Activated B cell treated with CpG ODN at 0.5 μM for 24 hours (primary cell): ENCODE measurements at regions not wholly inside any gene's neighbourhood (a gene's known extent, or its start where the extent isn't known, plus 50 kb on each side); places are given as distances from the start of the nearest gene placed in this dataset.

Experiments used
- ATAC-seq: fragments of 200-7000 bp; cut with Tn5 transposase; one replicate; pipeline ENCODE4 v1.10.0; 2021; ENCODE audit warnings: low read depth, mild to moderate bottlenecking, moderate library complexity
- CTCF ChIA-PET: fragments of 350-600 bp; sonication (Branson Sonifier 250); formaldehyde crosslinking; loops from one replicate; lab custom pipeline; 2021; ENCODE audit warnings: antibody characterized with exemption; lab: Charles Lee
- POLR2A ChIA-PET: fragments of 350-600 bp; sonication (Branson Sonifier 250); formaldehyde crosslinking; loops from one replicate; lab custom pipeline; 2021; ENCODE audit warnings: antibody characterized with exemption; lab: Charles Lee
- DNase-seq: peaks from one replicate; pipeline ENCODE4 v3.0.0; 2022
- H3K27ac Mint-ChIP-seq: one replicate; pipeline ENCODE4 v1.8.0; 2020; ENCODE audit warnings: mixed read lengths
- H3K27me3 Mint-ChIP-seq: one replicate; pipeline ENCODE4 v1.8.0; 2021; ENCODE audit warnings: mixed read lengths
- H3K36me3 Mint-ChIP-seq: one replicate; pipeline ENCODE4 v1.8.0; 2021; ENCODE audit warnings: low read depth, mixed read lengths
- H3K4me1 Mint-ChIP-seq: one replicate; pipeline ENCODE4 v1.8.0; 2021; ENCODE audit warnings: mixed read lengths
- H3K4me3 Mint-ChIP-seq: one replicate; pipeline ENCODE4 v1.8.0; 2020; ENCODE audit warnings: mild to moderate bottlenecking, mixed read lengths
- H3K9me3 Mint-ChIP-seq: one replicate; pipeline ENCODE4 v1.8.0; 2020; ENCODE audit warnings: mixed read lengths
- intact Hi-C: fragments of 100-400 bp; cut with micrococcal nuclease; formaldehyde crosslinking; loops from one replicate; pipeline ENCODE4 v1.15.1; 2024
- TF ChIP-seq, protein P1 (sequence below): fragments of 200-600 bp; IDR thresholded peaks from one replicate; pipeline ENCODE4 v1.8.0; 2022; ENCODE audit warnings: antibody characterized with exemption, mild to moderate bottlenecking

- intact Hi-C loops = no loop called here
- no peaks in the 10 kb centered on the region for H3K27me3 Mint-ChIP-seq
- no peak overlapping the region for H3K27ac Mint-ChIP-seq
- peaks cover 7% of the 10 kb centered on the region for H3K9me3 Mint-ChIP-seq
- ChIA-PET CTCF (no interaction called here), POLR2A (no interaction called here)
- no peak for DNase-seq
- H3K4me3 Mint-ChIP-seq = no peak overlapping the region
- no peaks in the 10 kb centered on the region for H3K4me1 Mint-ChIP-seq
- no peak for ATAC-seq
- TF ChIP-seq, protein P1, sequence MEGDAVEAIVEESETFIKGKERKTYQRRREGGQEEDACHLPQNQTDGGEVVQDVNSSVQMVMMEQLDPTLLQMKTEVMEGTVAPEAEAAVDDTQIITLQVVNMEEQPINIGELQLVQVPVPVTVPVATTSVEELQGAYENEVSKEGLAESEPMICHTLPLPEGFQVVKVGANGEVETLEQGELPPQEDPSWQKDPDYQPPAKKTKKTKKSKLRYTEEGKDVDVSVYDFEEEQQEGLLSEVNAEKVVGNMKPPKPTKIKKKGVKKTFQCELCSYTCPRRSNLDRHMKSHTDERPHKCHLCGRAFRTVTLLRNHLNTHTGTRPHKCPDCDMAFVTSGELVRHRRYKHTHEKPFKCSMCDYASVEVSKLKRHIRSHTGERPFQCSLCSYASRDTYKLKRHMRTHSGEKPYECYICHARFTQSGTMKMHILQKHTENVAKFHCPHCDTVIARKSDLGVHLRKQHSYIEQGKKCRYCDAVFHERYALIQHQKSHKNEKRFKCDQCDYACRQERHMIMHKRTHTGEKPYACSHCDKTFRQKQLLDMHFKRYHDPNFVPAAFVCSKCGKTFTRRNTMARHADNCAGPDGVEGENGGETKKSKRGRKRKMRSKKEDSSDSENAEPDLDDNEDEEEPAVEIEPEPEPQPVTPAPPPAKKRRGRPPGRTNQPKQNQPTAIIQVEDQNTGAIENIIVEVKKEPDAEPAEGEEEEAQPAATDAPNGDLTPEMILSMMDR = no peak
- H3K36me3 Mint-ChIP-seq = no peaks in the 10 kb centered on the region
These were observed 2362.5 kb upstream of the WWC1 start for GRCh38 chr5:165928971-165929370.

GRCh38 chr5:165940541-165940940 is 2350.9 kb upstream of the WWC1 start:
- CTCF ChIA-PET = no interaction called here
- POLR2A ChIA-PET = no interaction called here
- H3K9me3 Mint-ChIP-seq = peaks cover 5% of the 10 kb centered on the region
- no peak overlapping the region for H3K4me3 Mint-ChIP-seq
- no peaks in the 10 kb centered on the region for H3K27me3 Mint-ChIP-seq
- no peaks in the 10 kb centered on the region for H3K4me1 Mint-ChIP-seq
- TF ChIP-seq, protein P1 = no peak
- no peaks in the 10 kb centered on the region for H3K36me3 Mint-ChIP-seq
- intact Hi-C loops = no loop called here
- ATAC-seq (no peak), DNase-seq (no peak)
- H3K27ac Mint-ChIP-seq = no peak overlapping the region

GRCh38 chr5:165956854-165957253 is 2334.6 kb upstream of the WWC1 start:
- no peak for DNase-seq
- intact Hi-C loops = no loop called here
- TF ChIP-seq, protein P1 = no peak
- H3K9me3 Mint-ChIP-seq = peaks cover 3% of the 10 kb centered on the region
- POLR2A ChIA-PET = no interaction called here
- no peak overlapping the region for H3K27ac Mint-ChIP-seq
- CTCF ChIA-PET = no interaction called here
- no peaks in the 10 kb centered on the region for H3K36me3 Mint-ChIP-seq
- H3K27me3 Mint-ChIP-seq = no peaks in the 10 kb centered on the region
- ATAC-seq = no peak
- no peak overlapping the region for H3K4me3 Mint-ChIP-seq
- H3K4me1 Mint-ChIP-seq = no peaks in the 10 kb centered on the region

- Mint-ChIP-seq H3K36me3 (no peaks in the 10 kb centered on the region), H3K27ac (no peak overlapping the region), H3K4me3 (no peak overlapping the region), H3K9me3 (peaks cover 5% of the 10 kb centered on the region), H3K27me3 (no peaks in the 10 kb centered on the region), H3K4me1 (no peaks in the 10 kb centered on the region)
- POLR2A ChIA-PET = no interaction called here
- no peak for ATAC-seq
- CTCF ChIA-PET = no interaction called here
- TF ChIP-seq, protein P1 = no peak
- intact Hi-C loops = no loop called here
- DNase-seq = no peak
These were observed 2309.8 kb upstream of the WWC1 start for GRCh38 chr5:165981671-165982070.

- DNase-seq (no peak), ATAC-seq (no peak)
- H3K9me3 Mint-ChIP-seq = peaks cover 5% of the 10 kb centered on the region
- no peaks in the 10 kb centered on the region for H3K4me1 Mint-ChIP-seq
- TF ChIP-seq, protein P1 = no peak
- H3K36me3 Mint-ChIP-seq = no peaks in the 10 kb centered on the region
- no peaks in the 10 kb centered on the region for H3K27me3 Mint-ChIP-seq
- intact Hi-C loops = no loop called here
- no peak overlapping the region for H3K4me3 Mint-ChIP-seq
- no peak overlapping the region for H3K27ac Mint-ChIP-seq
- CTCF ChIA-PET = no interaction called here
- POLR2A ChIA-PET = no interaction called here
These were observed 2295.1 kb upstream of the WWC1 start for GRCh38 chr5:165996201-165996875.
